ENCODE measurements at regions not wholly inside any gene's neighbourhood (a gene's known extent, or its start where the extent isn't known, plus 50 kb on each side); places are given as distances from the start of the nearest gene placed in this dataset.

DNA sequence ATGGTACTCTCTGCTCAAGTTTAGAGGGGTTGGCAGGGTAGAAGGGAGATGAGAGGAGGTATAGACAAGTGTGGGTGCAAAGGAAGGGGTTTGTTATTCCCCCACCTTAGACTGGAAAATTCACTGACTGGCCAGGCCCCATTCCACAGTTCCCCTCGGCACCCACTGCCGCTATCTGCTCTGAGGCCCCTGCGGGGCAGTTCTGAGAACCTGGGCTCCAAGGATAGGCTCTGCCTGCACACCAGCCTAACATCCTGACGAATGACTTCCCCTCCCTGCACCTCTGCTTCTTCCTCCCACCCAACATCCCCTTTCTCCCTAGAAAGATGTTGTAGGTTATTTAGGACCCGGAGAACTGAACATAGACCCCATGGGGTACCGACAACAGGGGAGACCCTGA, 303.9 kb upstream of the HDAC4 start:
- no peak for DNase-seq

DNA sequence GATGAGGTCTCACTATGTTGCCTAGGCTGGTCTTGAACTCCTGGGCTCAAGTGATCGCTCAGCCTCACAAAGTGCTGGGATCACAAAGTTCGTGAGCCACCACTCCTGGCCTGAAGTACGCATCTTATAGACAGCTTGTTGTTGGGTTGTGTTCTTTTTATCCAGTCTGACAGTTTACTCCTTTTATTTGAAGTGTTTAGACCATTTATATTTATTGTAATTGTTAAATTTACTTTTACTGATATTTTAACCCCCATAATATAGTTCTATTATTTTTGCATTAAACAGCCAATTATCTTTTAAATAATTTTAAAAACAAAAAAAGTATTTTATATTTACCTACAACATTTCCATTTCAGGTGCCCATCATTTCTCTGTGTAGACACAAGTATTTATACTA, 303.0 kb upstream of the HDAC4 start:
- DNase-seq = no peak

DNA sequence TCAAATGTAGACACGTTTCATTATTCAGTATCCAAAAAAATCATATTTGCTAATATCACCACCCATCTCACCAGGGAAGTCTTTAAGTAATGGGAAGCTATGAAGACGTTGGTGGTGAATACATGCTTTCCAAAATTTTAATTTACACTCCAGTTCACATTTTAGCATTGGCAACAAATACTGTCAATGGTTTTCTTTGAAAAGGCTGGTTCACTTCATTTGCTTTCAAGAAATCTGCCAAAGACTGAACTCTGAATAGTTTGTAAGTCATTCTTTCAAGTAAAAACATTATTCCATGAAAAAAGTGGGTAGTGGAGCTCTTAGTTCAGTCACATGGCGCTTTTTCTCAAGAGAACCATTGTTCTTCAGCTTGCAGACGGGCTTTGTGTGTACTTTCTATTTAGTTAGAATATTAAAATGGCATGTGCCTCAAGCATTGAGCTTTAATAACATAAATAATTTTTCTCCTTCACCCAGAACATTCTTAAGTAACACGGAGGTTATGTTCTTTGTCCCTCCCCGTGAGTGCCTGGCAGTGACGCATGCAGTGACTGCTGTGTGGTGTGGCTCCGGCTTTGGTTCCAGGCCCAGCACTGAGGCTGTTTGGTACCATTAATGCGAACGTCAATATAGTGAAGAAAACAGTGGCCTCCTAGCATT, 300.0 kb upstream of the HDAC4 start:
- DNase-seq = no peak

DNA sequence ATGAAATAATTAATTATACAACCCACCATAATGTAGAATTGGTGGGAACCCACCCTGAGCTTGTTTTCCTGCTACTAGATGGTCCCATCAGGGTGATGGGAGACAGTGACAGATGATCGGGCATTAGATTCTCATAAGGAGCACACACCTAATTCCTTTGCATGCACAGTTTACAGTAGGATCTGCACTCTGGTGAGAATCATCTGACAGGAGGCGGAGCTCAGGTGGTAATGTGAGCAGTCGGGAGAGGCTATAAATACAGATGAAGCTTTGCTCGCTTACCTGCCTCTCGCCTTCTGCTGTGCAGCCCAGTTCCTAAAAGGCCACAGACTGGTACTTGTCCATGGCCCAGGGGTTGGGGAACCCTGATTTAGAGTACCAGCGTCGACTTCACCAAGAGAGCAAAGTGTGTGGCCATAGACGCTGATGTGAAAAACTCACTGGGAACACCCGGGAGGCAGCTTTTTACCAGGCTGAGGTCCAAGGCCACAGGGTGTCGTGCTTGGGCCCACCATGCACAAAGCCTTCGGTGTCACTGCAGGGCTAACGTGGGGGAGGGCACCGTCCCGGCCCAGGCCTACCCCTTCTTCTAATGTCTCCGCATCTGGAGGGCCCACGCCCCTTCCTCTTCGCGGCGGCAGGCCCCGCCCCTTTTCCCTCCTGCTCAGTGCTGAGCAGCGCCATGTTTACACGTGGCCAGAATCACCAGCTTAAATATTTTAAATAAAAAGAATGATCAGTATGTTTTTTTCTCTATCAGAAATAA, 296.8 kb upstream of the HDAC4 start:
- no peak for DNase-seq

DNA sequence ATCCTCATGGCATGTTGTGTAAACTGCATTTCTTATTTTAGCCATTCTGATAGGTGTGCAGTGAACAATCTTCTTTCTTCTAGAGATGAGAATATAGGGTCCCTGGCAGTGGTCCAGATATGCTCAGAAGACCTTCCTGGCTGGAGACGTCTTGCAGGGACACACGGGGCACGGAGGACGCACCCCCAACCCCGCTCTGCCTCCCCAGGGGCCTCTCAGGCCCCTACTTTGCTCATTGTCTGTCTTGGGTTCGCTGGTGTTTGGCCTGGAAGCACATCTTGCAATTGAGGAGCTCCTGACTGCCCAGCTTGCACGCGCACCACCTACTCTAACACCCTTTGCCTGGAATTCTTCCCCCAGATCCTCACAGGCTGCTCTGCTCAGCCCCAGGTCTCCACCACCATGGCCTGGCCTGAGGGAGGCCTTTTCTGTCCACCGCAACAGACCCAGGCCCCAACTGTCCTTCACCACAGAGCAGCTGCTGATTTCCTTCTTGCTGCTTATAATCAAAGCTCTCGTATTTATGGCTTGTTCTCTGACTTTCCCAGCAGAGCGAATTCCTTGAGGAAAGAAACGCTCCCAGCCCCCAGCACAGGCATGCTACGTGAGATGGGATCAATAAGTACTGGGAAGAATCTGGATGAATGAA, 295.9 kb upstream of the HDAC4 start:
- no peak for DNase-seq

DNA sequence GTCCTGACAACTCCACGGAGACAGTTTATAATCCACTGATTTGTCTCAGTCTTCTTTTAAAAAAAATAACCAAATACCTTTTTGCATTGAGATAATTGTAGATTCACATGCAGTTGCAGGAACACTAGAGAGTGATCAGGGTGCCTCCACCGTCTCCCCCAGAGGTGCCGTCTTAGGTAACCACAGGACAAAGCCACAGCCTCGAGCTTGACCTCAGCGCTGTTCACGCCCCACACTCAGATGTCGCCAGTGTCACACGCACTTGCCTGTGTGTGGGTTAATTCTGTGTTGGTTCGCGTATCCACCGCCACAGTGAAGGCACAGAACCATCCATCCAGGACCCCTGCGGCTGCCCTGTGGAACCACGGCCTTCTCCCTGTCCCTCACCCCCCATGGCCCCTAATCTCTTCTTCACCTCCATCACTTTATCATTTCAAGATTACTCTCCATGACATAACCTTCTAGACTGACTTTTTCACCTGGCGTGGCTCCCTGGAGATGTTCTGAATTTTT, 295.0 kb upstream of the HDAC4 start:
- no peak for DNase-seq

DNA sequence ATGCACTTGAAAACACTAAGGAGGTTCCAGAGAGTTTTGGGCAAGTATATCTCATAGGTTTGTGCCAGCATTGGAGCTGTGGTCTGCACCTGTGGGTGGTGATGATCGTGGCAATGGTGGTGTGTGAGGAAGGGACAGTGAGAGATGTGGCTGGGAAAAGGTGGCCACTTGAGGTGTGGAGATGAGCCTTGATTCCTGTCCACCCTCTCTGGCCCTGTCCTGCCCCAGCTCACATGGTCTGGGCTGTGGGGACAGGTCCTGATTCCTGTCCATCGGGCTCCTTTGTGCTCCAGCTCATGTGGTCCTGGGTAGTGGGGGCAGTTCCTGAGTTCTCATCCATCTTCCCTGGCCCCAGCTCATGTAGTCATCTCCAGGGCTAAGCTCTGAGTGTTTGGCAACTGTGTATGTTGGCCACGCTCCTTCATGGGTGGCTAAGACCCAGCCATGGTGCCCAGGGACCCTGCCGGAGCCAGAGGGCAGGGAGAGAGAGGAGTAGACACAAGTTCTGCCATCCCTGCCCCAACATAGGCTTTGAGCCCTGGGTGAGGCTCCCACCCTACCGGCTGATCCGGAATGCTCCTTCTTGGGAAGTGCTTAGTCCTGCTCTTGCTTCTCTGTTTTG, 294.4 kb upstream of the HDAC4 start:
- DNase-seq = no peak

DNA sequence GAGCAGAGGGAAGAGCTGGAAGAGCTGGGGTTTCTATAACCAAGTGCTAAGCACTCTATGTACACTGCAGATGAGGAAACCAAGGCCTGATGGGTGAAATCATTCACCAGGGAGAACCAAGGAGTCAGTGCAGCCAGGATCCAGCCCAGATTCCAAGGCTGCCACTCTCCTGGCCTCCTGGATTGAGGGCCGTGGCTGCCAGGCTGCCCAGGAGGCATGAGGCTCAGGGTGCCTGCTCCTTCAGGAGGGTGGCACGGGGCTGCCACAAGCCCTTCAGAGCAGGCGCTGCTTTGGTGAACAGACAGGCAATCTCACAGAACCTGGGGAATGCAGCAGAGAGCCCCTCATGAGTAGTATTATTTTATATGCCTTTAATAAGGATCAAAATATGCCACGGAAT, 293.7 kb upstream of the HDAC4 start:
- DNase-seq = no peak

DNA sequence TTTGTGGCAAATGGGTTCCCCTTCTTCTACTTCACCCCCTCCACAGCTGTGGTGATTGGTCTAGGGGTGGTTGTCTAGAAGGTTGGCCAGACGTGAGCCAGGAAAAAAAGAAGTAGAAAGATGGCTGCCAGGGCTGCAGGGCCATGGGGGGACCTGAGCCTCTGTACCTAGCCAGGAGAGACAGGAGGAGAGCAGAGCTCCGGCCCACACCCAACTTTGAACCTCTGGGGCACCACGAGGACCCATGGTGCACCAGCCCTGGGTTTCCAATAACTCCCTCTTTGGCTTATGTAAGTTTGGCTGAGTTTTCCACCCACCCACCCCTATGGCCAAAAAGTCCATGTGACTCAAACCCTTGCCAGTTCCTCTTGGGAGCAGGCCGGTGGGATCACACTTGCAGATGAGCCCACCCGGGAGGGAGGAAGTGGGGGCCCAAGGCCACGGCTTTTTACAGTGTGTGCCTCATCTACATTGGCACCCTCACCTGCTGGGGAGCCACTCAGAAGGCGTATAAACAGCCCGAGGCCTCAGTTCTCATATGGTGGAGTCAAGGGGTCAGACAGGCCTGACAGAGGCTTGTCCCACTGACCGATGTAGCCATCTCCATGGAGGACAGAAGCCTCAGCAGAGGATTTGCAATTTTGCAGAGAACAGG, 293.1 kb upstream of the HDAC4 start:
- no peak for DNase-seq

DNA sequence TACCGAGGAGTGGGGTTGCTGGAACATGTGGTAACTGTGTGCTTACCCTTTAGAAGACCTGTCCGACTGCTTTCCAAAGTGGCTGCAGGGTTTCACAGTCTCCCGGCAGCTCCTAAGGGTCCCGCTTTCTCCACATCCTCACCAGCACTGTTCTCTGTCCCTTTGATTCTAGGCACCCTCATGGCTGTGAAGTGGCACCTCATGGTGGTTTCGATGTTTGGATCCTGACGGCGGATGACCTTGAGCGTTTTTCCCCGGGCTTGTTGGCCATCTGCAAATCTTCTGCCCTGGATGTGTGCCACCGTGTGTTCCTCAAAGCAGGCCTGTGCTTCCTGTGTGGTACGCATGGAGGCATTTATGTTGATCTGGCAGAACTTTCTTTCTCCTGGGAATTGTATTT, 292.5 kb upstream of the HDAC4 start:
- no peak for DNase-seq

DNA sequence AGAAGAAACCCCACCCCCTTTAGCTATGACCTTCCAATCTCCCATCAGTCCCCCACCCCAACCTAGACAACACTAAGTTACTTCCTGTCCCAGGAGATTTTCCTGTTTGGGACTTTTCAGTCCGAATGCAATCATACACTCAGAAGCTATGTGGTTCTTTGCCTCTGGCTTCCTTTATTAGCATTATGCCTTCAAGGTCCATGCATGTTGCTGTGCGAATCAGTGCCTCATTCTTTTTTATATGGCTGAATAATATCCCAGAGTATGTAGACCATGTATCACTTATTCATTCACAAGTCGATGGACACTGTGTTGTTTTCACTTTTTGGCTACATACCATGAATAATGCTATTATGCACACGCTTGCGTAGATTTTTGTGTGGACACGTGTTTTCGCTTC, 292.1 kb upstream of the HDAC4 start:
- no peak for DNase-seq

DNA sequence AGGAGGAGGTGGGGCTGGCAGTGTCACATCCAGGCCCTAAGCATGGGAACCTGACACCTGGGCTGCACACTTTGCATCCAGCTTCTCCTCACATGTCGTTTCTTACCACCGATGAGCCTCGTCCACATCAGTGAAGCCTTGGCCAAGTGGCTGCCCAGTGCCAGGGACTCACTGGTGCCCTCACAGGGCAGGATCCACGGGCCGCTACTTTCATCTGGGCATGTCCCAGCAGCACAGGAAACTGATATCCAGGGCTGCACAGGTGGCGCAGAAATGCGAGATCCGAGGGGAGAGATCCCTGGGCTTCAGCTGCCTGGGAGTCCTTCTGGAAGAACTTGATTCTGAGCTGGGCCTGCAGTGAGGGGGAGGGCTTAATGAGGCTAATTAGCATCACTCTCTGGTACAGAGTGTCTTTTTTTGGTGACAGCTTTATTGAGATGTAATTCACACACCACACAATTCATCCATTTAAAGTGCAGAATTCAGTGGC, 291.6 kb upstream of the HDAC4 start:
- no peak for DNase-seq

DNA sequence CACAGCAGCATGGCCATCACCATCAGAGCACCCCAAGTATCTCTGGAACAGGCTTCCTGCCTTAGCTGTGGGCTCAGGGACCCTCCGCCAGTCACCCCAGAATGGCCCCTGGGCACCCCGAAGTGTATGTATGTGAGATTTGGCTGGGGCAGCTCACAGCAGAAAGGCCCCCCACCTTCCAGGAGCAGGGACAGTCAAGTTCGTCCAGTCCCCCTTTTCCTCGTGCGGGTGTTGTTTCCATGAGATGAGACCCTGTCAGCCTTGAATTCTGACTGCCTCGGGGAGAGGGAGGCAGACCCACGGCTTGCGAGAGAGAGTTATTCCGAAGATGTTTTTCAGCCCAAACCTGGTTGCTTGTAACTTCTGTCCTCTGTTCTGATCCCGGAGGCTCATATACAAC, 290.9 kb upstream of the HDAC4 start:
- no peak for DNase-seq

DNA sequence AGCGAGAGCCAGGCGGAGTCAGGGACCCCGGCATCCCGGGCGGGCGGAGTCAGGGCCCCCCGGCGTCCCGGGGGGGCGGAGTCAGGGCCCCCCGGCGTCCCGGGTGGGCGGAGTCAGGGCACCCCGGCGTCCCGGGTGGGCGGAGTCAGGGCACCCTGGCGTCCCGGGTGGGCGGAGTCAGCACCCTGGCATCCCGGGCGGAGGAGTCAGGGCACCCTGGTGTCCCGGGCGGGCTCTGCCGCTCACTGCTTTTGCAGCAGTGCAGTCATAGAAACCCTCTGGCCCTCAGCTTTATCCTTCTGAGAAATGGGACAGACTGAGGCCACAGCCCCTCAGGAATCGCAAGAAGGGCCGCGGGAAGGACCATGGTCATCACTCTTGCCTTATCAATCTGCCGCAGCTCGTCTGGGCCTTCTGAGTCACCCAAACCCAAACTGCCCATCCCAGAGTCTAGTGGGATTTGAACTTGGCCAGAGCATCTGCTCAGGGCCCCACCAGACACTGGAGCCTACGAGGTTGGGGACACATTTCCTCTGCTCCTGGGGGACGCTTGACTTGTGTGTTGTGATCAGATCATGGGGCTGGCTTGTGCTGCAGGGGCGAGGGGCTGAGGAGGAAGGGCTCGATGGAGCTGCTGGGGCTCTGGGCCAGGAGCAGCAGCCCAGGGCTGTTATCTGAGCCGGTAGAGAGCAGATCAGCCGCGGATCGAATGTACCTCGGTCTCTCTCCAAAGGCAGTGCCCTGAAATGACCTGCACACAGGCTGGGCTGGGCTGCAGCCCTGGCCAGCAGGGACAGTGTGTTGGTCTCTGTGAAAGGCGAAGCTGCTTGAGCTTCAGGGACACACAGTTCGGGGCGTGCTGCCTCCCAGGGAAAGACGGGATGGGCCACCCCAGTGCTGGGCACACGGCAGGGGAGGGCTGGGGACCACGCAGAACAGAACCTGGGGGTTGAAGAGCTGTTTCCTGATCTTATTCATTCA, 290.1 kb upstream of the HDAC4 start:
- no peak for DNase-seq

DNA sequence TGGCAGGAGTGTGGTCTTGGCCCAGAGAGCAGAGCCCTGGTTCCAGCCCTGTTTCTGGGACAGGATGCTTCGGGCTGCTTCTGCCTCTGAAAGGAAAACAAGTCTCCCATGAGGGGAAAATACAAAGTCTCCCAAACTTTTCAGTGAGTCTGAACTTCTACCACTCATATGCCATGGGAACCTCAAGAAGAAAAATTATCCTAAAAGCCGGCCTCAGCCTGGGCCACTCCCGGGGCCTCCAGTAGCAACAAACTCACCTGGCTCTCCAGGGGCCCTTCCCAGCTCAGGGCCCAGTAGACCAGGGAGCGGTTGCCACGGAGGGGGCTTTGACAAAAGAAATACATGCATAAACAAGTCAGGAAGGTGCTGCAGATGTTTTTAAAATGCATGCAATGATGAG, 289.2 kb upstream of the HDAC4 start:
- no peak for DNase-seq

DNA sequence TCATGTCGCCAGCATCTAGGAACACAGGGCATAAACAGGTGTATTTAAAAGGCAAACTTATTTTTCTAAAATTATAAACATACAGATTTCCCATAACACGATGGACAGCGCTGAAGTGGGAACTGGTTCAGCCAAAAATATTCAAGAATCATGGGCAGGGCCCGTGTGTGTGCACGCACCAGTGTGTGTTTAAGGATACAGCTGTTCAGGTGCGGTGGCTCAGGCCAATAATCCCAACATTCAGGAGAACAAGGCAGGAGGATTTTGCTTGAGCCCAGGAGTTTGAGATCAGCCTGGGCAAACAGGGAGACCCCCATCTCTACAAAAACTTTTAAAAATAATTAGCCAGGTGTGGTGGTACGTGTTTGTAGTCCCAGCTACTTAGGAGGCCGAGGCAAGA, 288.6 kb upstream of the HDAC4 start:
- no peak for DNase-seq

DNA sequence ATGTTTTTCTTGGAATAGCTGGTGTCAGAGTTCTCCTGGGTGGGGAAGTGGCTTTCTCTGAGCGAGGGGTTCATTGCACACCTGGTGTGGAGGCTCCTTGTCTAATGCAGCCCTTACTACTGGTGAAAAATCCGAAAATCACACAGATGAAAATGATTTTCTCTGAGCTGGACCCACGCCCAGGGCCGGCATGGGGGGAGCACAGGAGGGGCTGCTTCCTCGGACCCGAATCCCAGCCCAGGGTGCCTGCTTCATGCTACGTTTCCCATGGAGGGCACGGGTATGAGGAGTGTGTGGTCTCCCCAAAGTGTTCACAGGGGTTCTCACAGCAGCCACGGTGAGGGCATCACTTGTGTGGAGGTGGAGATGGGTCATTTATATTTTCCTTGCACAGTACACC, 288.0 kb upstream of the HDAC4 start:
- no peak for DNase-seq

DNA sequence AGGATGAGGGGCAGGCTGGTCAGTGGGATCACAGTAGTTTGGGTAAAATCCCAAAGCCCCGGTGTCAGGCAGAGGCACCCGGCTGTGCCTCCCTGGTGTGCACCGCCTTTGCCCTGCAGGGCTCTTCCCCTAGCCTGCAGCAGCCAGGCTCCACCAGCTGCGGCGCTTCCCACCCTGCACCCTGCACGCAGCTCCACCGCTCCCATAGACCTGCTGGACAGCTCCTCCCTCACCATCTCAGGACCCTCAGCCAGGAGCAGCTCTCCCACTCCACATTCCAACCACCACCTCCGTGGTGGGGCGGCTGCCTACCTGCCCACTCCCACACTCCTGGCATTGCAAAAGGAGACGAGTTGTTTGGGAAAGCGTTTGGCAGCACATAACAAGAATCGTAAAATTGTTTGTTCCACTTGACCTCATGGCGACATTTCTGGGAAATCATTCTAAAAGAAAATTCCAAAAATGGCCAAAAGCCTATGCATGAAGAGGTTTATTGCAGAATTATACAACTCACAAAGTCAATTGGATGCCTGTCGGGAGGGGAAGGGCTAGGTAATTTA, 287.4 kb upstream of the HDAC4 start:
- no peak for DNase-seq

DNA sequence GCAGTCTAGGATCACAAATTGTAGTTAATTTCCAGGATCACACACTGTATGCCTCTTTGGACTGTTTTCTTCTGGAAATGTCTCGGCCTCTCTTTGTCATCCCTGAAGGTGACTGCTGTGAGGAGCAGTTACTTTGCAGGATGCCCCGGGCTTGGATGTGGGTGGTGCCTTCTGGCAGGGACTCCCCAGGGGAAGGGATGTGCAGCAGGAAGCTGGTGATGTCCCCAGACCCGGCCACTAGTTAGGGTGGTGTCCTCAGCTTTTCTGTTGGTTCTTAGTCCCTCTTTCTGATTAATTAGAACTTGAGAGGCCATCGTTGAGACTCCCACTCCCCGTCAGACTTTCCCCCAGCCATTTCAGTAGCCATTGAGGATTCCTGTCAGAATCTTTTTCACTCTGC, 286.6 kb upstream of the HDAC4 start:
- DNase-seq = no peak

DNA sequence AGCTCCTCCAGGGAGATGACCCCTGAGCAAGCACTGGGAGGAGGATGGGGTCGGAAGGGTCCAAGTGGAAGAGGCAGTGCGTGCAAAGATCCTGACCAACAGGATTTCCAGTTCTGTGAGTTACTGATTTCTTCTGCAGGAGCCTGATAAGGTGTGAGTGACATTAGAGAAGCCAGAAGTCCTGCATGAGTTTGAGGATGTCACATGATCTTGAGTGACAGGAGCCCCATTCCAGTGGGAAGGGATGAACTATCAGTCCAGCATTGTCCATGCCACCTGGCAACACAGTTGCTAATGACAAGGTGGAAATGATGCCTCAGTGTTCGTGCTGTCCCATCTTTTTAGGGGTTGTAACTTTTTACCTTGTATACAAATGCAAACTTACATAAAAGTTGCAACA, 285.1 kb upstream of the HDAC4 start:
- DNase-seq = no peak

DNA sequence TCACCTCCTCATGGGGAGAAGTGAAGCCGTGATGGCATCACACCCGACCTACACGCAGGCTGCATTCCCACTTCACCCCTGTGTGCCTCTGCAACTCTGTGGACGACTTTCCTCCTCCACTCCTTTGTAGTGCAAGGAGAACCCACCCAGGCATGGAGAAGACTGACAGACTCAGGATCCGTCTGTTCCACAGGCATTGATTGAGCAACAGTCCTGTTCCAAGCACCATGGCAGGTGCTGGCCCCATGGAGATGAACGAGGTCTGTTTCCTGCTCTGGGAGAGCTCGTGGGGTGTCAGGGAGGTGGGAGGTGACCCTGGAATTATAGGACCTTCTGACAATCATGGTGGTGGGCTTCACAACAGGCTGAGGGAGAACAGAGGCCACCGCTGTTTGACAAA, 284.7 kb upstream of the HDAC4 start:
- DNase-seq = no peak

Data from dermis blood vessel endothelial cell (primary cell).